ENCODE measurements at regions not wholly inside any gene's neighbourhood (a gene's known extent, or its start where the extent isn't known, plus 50 kb on each side); places are given as distances from the start of the nearest gene placed in this dataset.
A peak's percentile ranks its signal among the peaks of the same experiment; 100 is the strongest.

GRCh38 chr1:110260194-110260593, 50.1 kb downstream of the KCNC4 start:
- Histone ChIP-seq H2AFZ (ENCODE audit: insufficient read depth, low read depth, low read length, poor library complexity, severe bottlenecking) (no peak overlapping the region), H3K4me1 (ENCODE audit: control insufficient read depth in 1 of 2, insufficient read depth in 2 of 2, low read length in 2 of 2) (peaks cover 20 to 29% of the 10 kb centered on the region in 2 donors), H3K36me3 (replicated peaks in 1 of 2; ENCODE audit: control insufficient read depth in 1 of 2, insufficient read depth in 2 of 2, low read length in 2 of 2) (no peaks in the 10 kb centered on the region), H3K9me3 (replicated peaks in 1 of 2; ENCODE audit: control insufficient read depth in 1 of 2, insufficient read depth in 1 of 2, low read length in 2 of 2) (no peaks in the 10 kb centered on the region), H3K79me2 (ENCODE audit: insufficient read depth, low read length) (no peaks in the 10 kb centered on the region), H3K4me2 (replicated peaks; ENCODE audit: extremely low read depth, low read length, poor library complexity, severe bottlenecking) (no peak overlapping the region), H3K9ac (ENCODE audit: insufficient read depth, low read length, poor library complexity, severe bottlenecking) (no peak overlapping the region), H3K4me3 (replicated peaks in 1 of 3; ENCODE audit: low read depth in 2 of 3, low read length in 3 of 3) (no peak overlapping the region), H3K27me3 (ENCODE audit: control insufficient read depth in 2 of 2, insufficient read depth in 2 of 2, low read length in 2 of 2) (no peaks in the 10 kb centered on the region), H4K20me1 (ENCODE audit: insufficient read depth, low read length) (no peaks in the 10 kb centered on the region), H3K27ac (ENCODE audit: low read depth in 1 of 2, low read length in 2 of 2) (no peak overlapping the region)
- Mint-ChIP-seq H3K4me3 (no peak overlapping the region), H3K27ac (no peak overlapping the region), H3K9me3 (no peaks in the 10 kb centered on the region), H3K36me3 (peaks cover 0 to 2% of the 10 kb centered on the region in 2 donors), H3K4me1 (peaks cover 31% of the 10 kb centered on the region), H3K27me3 (ENCODE audit: low read depth in 3 of 3) (peaks cover 5 to 9% (median 8%) of the 10 kb centered on the region in 3 donors)
- DNase-seq: no peak
- no CpG with 5 or more reads among the region's 1 CpG for WGBS (ENCODE audit: insufficient coverage)
- intact Hi-C loops (cut with micrococcal nuclease): no loop called here
- no peak for TF ChIP-seq CTCF (IDR thresholded peaks at IDR 0.05)

- H3K27me3 Mint-ChIP-seq (ENCODE audit: low read depth in 3 of 3): peaks cover 4 to 5% (median 5%) of the 10 kb centered on the region in 3 donors
- H3K27ac ChIP-seq (ENCODE audit: low read depth in 1 of 2, low read length in 2 of 2): no peak overlapping the region
- intact Hi-C loops (cut with micrococcal nuclease): no loop called here
- no peaks in the 10 kb centered on the region for H3K9me3 Mint-ChIP-seq
- H3K27me3 ChIP-seq (ENCODE audit: control insufficient read depth in 2 of 2, insufficient read depth in 2 of 2, low read length in 2 of 2): no peaks in the 10 kb centered on the region
- no peak overlapping the region for H3K4me3 Mint-ChIP-seq
- peaks cover 46% of the 10 kb centered on the region for H3K4me1 Mint-ChIP-seq
- DNase-seq: peak in 2 of 3 donors; percentile 6 to 37
- no peaks in the 10 kb centered on the region for H3K9me3 ChIP-seq (replicated peaks in 1 of 2; ENCODE audit: control insufficient read depth in 1 of 2, insufficient read depth in 1 of 2, low read length in 2 of 2)
- H3K9ac ChIP-seq (ENCODE audit: insufficient read depth, low read length, poor library complexity, severe bottlenecking): no peak overlapping the region
- peaks cover 41 to 50% of the 10 kb centered on the region in 2 donors for H3K4me1 ChIP-seq (ENCODE audit: control insufficient read depth in 1 of 2, insufficient read depth in 2 of 2, low read length in 2 of 2)
- H3K36me3 ChIP-seq (replicated peaks in 1 of 2; ENCODE audit: control insufficient read depth in 1 of 2, insufficient read depth in 2 of 2, low read length in 2 of 2): no peaks in the 10 kb centered on the region
- peaks cover 0 to 2% of the 10 kb centered on the region in 2 donors for H3K36me3 Mint-ChIP-seq
- H2AFZ ChIP-seq (ENCODE audit: insufficient read depth, low read depth, low read length, poor library complexity, severe bottlenecking): no peak overlapping the region
- no CpG with 5 or more reads among the region's 3 CpGs for WGBS (ENCODE audit: insufficient coverage)
- H4K20me1 ChIP-seq (ENCODE audit: insufficient read depth, low read length): no peaks in the 10 kb centered on the region
- TF ChIP-seq CTCF (IDR thresholded peaks at IDR 0.05): no peak
- no peaks in the 10 kb centered on the region for H3K79me2 ChIP-seq (ENCODE audit: insufficient read depth, low read length)
- no peak overlapping the region for H3K4me2 ChIP-seq (replicated peaks; ENCODE audit: extremely low read depth, low read length, poor library complexity, severe bottlenecking)
- H3K27ac Mint-ChIP-seq: no peak overlapping the region
- no peak overlapping the region for H3K4me3 ChIP-seq (replicated peaks in 1 of 3; ENCODE audit: low read depth in 2 of 3, low read length in 3 of 3)
Observed at GRCh38 chr1:110262296-110262695, 52.2 kb downstream of the KCNC4 start.

All from CD14-positive monocyte (primary cell).